Omental fat pad (tissue), 3 donors: ENCODE measurements at regions not wholly inside any gene's neighbourhood (a gene's known extent, or its start where the extent isn't known, plus 50 kb on each side); places are given as distances from the start of the nearest gene placed in this dataset.

ENCODE experiments used
- ATAC-seq: fragments of 150-250 bp; one replicate; pipeline ENCODE4 v1.9.1; 2016; ENCODE audit warnings: mild to moderate bottlenecking, moderate library complexity; ENCODE audit not compliant: low FRiP score
- DNase-seq: peaks from one replicate; pipeline ENCODE4 v3.0.0-alpha.2; 2019; ENCODE audit warnings: low spot score
- CTCF ChIP-seq, 3 donors: fragments of 450-650 bp; IDR thresholded peaks; one replicate each; pipeline ENCODE4 v1.5.1; 2016 to 2017; ENCODE audit warnings: antibody characterized with exemption in 3 of 3, mild to moderate bottlenecking in 3 of 3, moderate library complexity in 2 of 3

GRCh38 chr4:134668237-134668636 is 466.6 kb upstream of the PABPC4L start:
- no peak for DNase-seq
- no peak for ATAC-seq
- no peak for TF ChIP-seq CTCF (IDR thresholded peaks at IDR 0.05)

GRCh38 chr4:134666640-134667039 is 465.1 kb upstream of the PABPC4L start:
- ATAC-seq (no peak), DNase-seq (no peak)
- no peak for TF ChIP-seq CTCF (IDR thresholded peaks at IDR 0.05)

GRCh38 chr4:134665429-134665828 is 463.8 kb upstream of the PABPC4L start:
- TF ChIP-seq CTCF (IDR thresholded peaks at IDR 0.05), result no peak
- DNase-seq, result no peak
- ATAC-seq, result no peak

GRCh38 chr4:134663742-134664141 is 462.2 kb upstream of the PABPC4L start:
- no peak for ATAC-seq
- no peak for TF ChIP-seq CTCF (IDR thresholded peaks at IDR 0.05)
- no peak for DNase-seq

GRCh38 chr4:134650461-134650860 is 448.9 kb upstream of the PABPC4L start:
- no peak for ATAC-seq

GRCh38 chr4:134645778-134646177 is 444.2 kb upstream of the PABPC4L start:
- no peak for TF ChIP-seq CTCF (IDR thresholded peaks at IDR 0.05)
- ATAC-seq (no peak), DNase-seq (no peak)

More at GRCh38 chr4:134650461-134650860, 448.9 kb upstream of the PABPC4L start:
- TF ChIP-seq CTCF (IDR thresholded peaks at IDR 0.05), result no peak
- DNase-seq, result no peak

GRCh38 chr4:134636338-134637051 is 434.9 kb upstream of the PABPC4L start:
- DNase-seq (no peak), ATAC-seq (no peak)
- no peak for TF ChIP-seq CTCF (IDR thresholded peaks at IDR 0.05)
